Upper lobe of right lung (tissue), 1 donor: ENCODE measurements at regions not wholly inside any gene's neighbourhood (a gene's known extent, or its start where the extent isn't known, plus 50 kb on each side); places are given as distances from the start of the nearest gene placed in this dataset.

Experiments used
- ATAC-seq: fragments of 200-7000 bp; cut with Tn5 transposase; one replicate; pipeline ENCODE4 v1.9.1; 2020; ENCODE audit warnings: mild to moderate bottlenecking, moderate library complexity
- DNase-seq: peaks from one replicate; pipeline ENCODE4 v3.0.0-alpha.2; 2020
- H3K27ac ChIP-seq: fragments of 200-600 bp; one replicate; pipeline ENCODE4 v1.8.0; 2022
- H3K27me3 ChIP-seq: fragments of 200-600 bp; one replicate; pipeline ENCODE4 v1.8.0; 2022; ENCODE audit warnings: mild to moderate bottlenecking
- H3K36me3 ChIP-seq: fragments of 200-600 bp; one replicate; pipeline ENCODE4 v1.8.0; 2022
- H3K4me1 ChIP-seq: fragments of 200-600 bp; one replicate; pipeline ENCODE4 v1.8.0; 2022
- H3K4me3 ChIP-seq: fragments of 200-600 bp; one replicate; pipeline ENCODE4 v1.8.0; 2022; ENCODE audit warnings: mild to moderate bottlenecking
- H3K9me3 ChIP-seq: fragments of 200-600 bp; one replicate; pipeline ENCODE4 v1.8.0; 2022
- intact Hi-C: fragments of 100-400 bp; cut with DNase I; formaldehyde crosslinking; loops from one replicate; pipeline ENCODE4 v1.11.0; 2022
- TF ChIP-seq, protein P1 (sequence below): fragments of 200-600 bp; IDR thresholded peaks from one replicate; pipeline ENCODE4 v1.8.0; 2022; ENCODE audit warnings: antibody characterized with exemption
- donor health status: DM: no; HTN: yes; CAD: no; lungs with severe emphysema.

DNA sequence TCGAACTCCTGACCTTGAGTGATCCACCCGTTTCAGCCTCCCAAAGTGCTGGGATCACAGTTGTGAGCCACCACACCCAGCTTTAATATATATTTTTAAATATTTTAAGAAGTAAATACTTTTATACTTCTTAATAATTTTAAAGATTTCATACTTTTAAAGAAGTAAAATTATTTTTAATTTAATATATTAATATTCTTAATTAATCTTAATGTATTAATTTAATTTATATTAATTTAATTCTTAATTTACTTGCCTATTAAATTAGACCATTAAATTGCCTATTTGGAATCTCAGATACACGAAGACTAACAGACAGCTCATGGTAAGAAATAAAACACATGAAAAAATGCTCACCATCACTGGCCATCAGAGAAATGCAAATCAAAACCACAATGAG lies 1087.4 kb downstream of the CDH18 start:
- no peak for ATAC-seq
- intact Hi-C loops: no loop called here

GRCh38 chr5:18920966-18921365 lies 1067.0 kb downstream of the CDH18 start:
- TF ChIP-seq, protein P1, sequence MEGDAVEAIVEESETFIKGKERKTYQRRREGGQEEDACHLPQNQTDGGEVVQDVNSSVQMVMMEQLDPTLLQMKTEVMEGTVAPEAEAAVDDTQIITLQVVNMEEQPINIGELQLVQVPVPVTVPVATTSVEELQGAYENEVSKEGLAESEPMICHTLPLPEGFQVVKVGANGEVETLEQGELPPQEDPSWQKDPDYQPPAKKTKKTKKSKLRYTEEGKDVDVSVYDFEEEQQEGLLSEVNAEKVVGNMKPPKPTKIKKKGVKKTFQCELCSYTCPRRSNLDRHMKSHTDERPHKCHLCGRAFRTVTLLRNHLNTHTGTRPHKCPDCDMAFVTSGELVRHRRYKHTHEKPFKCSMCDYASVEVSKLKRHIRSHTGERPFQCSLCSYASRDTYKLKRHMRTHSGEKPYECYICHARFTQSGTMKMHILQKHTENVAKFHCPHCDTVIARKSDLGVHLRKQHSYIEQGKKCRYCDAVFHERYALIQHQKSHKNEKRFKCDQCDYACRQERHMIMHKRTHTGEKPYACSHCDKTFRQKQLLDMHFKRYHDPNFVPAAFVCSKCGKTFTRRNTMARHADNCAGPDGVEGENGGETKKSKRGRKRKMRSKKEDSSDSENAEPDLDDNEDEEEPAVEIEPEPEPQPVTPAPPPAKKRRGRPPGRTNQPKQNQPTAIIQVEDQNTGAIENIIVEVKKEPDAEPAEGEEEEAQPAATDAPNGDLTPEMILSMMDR: no peak
- H3K36me3 ChIP-seq: no peaks in the 10 kb centered on the region
- intact Hi-C loops: no loop called here
- H3K4me3 ChIP-seq: no peak overlapping the region
- ATAC-seq: no peak
- H3K9me3 ChIP-seq: no peaks in the 10 kb centered on the region
- no peaks in the 10 kb centered on the region for H3K27me3 ChIP-seq
- no peak overlapping the region for H3K27ac ChIP-seq
- H3K4me1 ChIP-seq: no peaks in the 10 kb centered on the region
- no peak for DNase-seq

More for the DNA sequence above, 1087.4 kb downstream of the CDH18 start:
- H3K27me3 ChIP-seq: no peaks in the 10 kb centered on the region
- no peaks in the 10 kb centered on the region for H3K4me1 ChIP-seq
- DNase-seq: no peak
- no peaks in the 10 kb centered on the region for H3K9me3 ChIP-seq
- H3K4me3 ChIP-seq: no peak overlapping the region
- H3K36me3 ChIP-seq: no peaks in the 10 kb centered on the region
- H3K27ac ChIP-seq: no peak overlapping the region
- TF ChIP-seq, protein P1: no peak

DNA sequence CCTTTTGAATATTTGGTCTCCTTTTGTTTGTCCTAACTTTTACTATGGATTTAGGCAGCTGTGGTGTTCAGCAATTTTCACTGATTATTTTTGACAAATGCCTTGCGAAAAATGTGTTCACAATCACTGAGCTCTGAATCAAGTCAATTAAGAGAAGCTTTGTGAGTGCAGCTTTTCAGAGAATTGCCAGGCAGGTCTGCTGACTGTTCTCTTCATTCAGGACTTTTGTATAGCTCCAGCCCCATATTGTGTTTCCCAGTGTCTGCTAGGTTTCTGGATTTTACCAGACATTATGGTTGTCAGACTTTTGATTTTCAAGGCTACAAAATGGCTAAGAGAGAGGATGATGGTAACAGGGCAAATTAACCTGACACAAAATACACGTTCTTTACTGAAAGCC lies 1055.9 kb downstream of the CDH18 start:
- no peaks in the 10 kb centered on the region for H3K36me3 ChIP-seq
- H3K4me1 ChIP-seq: no peaks in the 10 kb centered on the region
- intact Hi-C loops: no loop called here
- TF ChIP-seq, protein P1: no peak
- no peaks in the 10 kb centered on the region for H3K9me3 ChIP-seq
- H3K4me3 ChIP-seq: no peak overlapping the region
- no peak for DNase-seq
- H3K27ac ChIP-seq: no peak overlapping the region
- no peaks in the 10 kb centered on the region for H3K27me3 ChIP-seq
- ATAC-seq: no peak

GRCh38 chr5:18944771-18945170 lies 1043.2 kb downstream of the CDH18 start:
- intact Hi-C loops: no loop called here
- TF ChIP-seq, protein P1: no peak

DNA sequence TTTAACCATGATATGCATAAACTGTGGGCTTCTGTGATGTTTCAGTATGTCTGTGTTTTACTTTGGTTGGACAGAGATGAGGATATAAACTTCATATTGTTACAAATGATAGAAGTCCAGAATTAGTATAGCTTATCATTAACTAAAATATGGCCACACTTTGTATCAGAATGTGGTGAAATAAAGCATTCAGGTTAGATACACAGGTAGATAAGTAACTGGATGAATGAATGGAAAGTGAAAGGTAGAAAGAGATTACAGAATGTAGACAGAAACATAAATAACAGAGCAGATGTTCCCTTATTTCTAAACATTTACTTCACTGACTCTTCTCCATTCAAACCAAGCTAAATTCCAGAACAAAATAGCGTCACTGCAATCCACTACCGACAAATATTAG lies 1033.8 kb downstream of the CDH18 start:
- DNase-seq (no peak), ATAC-seq (no peak)
- no peaks in the 10 kb centered on the region for H3K4me1 ChIP-seq
- H3K4me3 ChIP-seq: no peak overlapping the region
- no peak overlapping the region for H3K27ac ChIP-seq
- intact Hi-C loops: no loop called here
- no peaks in the 10 kb centered on the region for H3K9me3 ChIP-seq
- H3K27me3 ChIP-seq: no peaks in the 10 kb centered on the region
- TF ChIP-seq, protein P1: no peak
- H3K36me3 ChIP-seq: no peaks in the 10 kb centered on the region

More at GRCh38 chr5:18944771-18945170, 1043.2 kb downstream of the CDH18 start:
- Histone ChIP-seq H3K9me3 (no peaks in the 10 kb centered on the region), H3K27me3 (no peaks in the 10 kb centered on the region), H3K27ac (no peak overlapping the region), H3K36me3 (no peaks in the 10 kb centered on the region), H3K4me1 (no peaks in the 10 kb centered on the region), H3K4me3 (no peak overlapping the region)
- no peak for ATAC-seq
- no peak for DNase-seq

DNA sequence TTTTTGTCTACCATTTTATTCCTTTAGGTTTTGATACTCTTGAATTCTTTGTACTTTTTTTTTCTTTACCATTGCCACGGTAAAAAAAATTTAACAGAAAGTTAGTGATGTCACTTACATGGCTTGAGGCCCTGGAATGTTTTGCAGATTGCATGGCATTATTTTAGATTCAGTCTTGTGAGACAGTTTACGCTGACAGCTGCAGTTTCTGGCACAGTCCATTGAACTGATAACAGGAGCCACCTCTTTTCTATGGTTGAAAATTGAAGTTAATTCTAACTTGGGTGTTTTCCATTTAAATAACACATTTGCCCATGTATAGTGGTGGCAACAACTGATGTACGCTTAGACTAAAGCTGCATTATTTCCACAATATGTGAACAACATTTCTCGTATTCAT lies 1028.5 kb downstream of the CDH18 start:
- intact Hi-C loops: no loop called here
- no peaks in the 10 kb centered on the region for H3K27me3 ChIP-seq
- DNase-seq: no peak
- H3K27ac ChIP-seq: no peak overlapping the region
- H3K9me3 ChIP-seq: no peaks in the 10 kb centered on the region
- H3K4me3 ChIP-seq: no peak overlapping the region
- H3K4me1 ChIP-seq: no peaks in the 10 kb centered on the region
- no peaks in the 10 kb centered on the region for H3K36me3 ChIP-seq
- ATAC-seq: no peak
- TF ChIP-seq, protein P1: no peak
